Right renal pelvis (tissue), 4 donors: ENCODE measurements at regions not wholly inside any gene's neighbourhood (a gene's known extent, or its start where the extent isn't known, plus 50 kb on each side); places are given as distances from the start of the nearest gene placed in this dataset.

ENCODE experiments used
- DNase-seq, 4 donors: peaks; one replicate each; pipeline ENCODE4 v3.0.0-alpha.2; 2013; ENCODE audit warnings: low read depth in 4 of 4, low spot score in 3 of 4, missing footprints in 1 of 4

GRCh38 chr4:148779771-148780170 is 337.6 kb upstream of the NR3C2 start:
- no peak for DNase-seq

GRCh38 chr4:148778980-148779675 is 336.9 kb upstream of the NR3C2 start:
- no peak for DNase-seq

- no peak for DNase-seq
Observed at GRCh38 chr4:148776941-148777340, 334.7 kb upstream of the NR3C2 start.

DNA sequence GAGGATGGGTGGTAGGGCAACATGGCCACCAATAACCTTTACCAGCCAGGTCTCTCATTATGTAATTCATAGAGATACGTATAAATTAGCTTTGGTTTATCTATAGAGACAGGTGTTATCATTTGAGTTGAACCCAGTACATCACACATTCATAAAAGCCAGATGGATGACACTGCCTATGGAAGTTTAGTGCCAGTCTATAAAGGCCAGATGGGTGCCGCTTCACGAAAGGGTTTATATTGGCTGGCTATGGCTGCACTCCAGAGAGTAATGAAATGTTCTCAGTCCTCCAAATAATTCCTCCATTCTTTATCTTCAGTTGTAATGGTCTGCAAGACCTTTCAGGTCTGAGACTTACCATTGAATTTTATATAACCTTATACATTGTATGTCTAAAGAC is 331.9 kb upstream of the NR3C2 start:
- no peak for DNase-seq

GRCh38 chr4:148773313-148773712 is 331.1 kb upstream of the NR3C2 start:
- DNase-seq, result no peak

DNA sequence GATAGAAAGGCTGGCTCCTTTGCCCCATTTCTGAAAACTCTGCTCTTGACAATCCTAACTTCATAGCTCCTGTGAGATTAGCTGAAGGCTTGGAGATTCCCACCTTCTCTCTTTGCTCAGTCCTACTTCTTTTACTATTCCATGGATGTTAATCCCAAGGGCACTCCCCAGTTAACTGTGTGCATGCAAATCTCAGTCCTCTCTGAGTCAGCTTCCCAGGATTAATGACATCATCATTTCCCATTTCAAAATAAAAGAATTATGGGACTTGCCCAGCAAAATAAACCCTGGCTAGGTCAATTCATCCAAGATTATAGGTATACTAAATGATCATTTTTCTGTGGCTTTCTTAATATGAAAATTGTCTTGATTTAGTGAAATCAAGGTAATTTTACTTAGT is 328.6 kb upstream of the NR3C2 start:
- no peak for DNase-seq

DNA sequence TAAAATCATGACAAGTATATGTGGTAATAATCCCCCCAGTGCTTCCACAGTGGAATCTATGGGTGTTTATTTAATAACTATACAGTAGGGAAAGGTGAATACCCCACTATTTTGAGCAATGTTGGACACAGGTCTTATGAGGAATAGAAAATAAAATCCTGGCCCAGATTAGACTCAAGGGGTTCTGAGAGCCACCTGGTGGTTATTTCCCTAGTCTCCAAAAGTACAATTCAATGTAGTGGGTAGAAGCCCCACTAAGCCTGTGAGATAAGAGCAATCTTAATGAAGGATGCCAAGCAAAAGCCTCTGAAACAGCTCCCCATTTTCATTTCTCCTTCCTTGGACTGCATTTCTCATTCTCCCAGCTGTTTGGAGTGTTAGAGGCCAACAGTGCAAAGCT is 328.2 kb upstream of the NR3C2 start:
- DNase-seq, result no peak

- no peak for DNase-seq
Observed at GRCh38 chr4:148764720-148765119, 322.5 kb upstream of the NR3C2 start.

DNA sequence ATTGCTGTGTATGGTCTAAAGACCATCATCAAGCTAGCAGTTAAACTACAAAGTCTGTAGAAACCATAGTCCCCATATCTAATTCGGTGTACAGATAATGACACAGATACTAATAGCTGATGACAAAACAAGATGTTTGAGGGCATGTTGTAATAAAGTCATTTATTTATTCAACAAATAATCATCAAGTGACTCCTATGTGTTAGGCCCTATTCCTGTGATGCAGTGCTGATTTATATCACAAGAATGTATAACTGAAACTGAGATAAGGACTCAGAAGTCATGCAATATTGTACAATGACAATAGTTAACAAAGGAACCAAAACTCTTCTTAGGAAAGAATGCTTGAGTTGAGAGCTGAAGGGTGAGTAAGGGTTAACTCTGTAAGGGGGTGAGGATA is 315.0 kb upstream of the NR3C2 start:
- DNase-seq, result no peak

- no peak for DNase-seq
Observed at GRCh38 chr4:148749403-148749802, 307.2 kb upstream of the NR3C2 start.

DNA sequence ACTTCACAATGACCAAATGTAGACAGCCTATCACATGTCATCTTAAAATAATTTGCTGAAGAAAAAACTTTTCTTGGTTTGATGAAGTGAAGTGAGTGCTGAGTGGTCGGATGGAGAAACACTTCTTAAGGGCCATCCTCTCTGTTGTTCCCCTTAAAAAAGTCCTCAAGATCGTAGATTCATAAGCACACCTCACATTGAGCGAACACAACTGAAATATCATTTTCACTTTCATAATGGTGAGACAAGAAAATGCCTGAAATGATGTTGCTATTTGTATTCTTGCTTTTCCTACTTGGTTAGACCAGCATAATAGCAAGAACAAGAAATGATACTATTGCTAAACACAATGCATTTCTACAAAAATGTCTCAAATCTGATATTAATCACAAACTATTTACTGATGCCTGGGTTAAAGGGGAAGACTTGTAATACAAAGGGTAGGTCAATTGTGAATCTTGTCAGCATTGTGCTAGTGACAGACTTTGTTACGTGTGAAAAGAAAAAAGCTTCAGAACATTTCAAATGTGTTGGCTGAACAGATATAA is 305.6 kb upstream of the NR3C2 start:
- no peak for DNase-seq

DNA sequence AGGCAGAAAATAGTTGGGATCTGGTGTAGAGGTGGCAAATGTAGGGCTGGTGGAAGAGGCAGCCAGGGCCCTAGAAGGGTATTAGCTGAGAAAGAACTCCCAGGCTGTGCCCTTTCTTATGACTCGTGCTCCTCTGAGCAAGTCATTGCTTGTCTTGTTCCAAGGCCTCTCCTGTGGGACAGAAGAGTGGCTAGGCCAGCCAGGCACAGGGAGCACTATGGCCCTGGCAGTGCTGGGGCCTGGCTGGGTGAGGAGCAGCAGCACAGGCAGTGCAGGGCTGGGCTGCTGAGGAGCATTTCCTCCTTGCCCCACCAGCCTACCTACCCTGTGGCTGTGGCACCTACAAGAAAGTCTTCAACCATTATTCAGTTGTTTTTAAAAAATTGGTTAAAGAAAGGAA is 298.5 kb upstream of the NR3C2 start:
- DNase-seq, result no peak

DNA sequence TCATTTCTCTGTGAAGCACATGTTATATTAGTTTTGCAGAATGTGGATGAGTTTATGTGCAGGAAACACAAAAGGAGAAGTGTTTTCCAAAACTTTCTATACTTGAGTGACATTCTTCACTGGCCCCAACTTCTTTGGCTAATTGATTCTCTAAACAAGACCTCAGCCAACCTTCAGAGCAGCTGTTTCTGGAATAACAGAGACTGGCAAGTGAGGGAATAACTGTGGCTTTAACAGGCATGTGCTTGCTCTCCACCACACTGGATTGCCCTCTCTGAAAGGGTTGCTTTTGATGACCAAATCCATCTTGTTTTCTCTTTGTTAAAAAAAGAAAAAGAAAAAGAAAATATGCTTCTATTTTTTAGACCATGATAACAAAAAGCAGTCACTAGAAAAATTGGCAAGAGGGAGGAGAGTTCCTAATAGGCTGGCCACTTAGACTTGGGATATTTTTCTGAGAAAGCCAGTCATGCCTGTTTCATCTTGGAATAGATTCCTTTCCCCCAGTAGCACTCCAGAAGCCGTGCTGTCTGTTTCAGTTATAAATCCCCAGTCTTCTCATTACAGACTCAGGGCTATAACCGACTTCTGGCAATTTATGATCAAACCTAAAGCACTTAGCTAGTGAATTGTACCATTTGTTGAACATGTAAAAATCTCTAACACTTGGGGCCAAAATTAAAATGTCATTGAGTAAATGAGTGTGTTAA is 295.0 kb upstream of the NR3C2 start:
- DNase-seq, result no peak

- DNase-seq, result no peak
Observed at GRCh38 chr4:148735432-148736155, 293.4 kb upstream of the NR3C2 start.

DNA sequence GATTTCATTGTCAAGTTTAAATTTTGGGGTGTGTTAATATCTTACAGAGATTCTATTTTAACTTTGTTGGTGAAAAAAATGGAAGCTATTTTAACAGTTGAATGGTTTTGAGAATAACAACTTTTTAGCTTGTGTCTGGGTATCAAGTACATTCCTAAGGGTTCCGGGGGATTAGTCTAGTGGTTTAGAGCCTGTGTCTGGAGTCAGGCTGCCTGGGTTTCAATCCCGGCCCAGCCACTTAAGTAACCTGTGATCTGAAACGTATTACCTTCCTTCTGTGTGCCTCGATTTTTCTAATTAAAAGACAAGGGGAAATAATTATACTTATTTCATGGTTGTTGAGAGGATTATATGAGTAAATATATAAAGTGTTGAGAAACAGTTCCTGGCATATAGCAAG is 288.6 kb upstream of the NR3C2 start:
- no peak for DNase-seq

DNA sequence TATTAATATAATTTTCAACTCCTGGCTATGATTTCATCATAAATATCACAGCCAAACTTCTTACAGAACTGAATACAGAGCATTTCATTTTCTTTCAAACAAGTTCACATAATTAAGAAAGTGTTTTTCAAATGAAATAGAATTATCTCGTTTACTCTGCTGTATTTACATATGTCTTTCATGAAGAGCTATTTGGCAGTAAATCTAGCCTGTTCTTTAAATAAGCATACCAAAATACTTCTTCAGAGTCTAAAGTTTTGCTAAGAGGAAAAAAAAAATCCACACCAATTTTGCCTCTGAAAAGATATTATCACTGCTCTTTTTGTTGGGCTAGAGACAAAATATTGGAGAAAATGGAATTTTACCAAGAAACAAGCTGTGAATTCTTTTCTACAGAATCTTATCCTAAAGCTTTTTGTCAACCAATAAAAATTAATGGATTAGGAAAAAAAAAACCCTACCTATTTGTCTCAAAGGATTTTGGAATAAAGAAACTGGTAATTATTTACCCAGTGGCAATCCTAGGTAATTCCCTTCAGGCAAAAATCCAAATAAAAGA is 287.9 kb upstream of the NR3C2 start:
- no peak for DNase-seq

GRCh38 chr4:148717988-148718387 is 275.8 kb upstream of the NR3C2 start:
- DNase-seq, result no peak

- DNase-seq, result no peak
Observed at GRCh38 chr4:148716431-148717052, 274.3 kb upstream of the NR3C2 start.

DNA sequence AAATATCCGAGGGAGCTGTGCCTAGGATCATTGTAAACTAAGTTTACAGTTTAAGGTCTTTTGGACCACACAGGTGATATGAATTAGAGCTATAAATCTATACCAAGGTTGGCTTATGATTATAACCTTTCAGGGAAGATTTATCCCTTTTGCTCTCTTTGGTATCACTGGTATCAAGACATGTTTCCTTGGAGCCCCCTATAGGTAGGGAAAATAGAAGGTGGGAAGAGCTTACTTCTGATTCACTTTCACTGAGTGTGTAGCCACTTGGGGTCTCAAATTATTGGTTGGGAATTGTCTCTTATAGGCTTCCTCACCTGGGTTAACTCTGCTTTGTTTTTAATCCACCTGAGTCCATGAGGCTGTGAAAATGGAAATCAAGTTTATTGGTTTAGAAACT is 262.1 kb upstream of the NR3C2 start:
- DNase-seq, result no peak

DNA sequence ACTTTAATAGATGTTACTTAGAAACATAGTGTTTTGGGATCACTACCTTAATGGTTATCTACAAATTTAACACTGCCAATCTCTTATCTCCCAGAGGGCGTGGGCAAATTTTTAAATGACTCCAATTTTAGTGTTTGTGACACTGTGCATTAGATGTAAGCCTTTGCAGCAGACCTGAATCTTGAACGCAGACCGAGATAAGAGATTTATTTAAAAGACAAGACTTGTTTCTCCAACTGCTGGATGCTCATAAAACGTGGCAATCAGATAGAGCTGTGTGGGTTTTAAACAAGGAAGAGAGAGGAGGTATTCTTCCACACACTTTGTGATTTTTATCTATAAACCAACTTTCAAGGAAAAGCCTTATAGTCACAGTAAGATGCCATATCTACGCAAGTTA is 252.5 kb upstream of the NR3C2 start:
- DNase-seq, result no peak
